WERI-Rb-1 (cell line): ENCODE measurements at regions not wholly inside any gene's neighbourhood (a gene's known extent, or its start where the extent isn't known, plus 50 kb on each side); places are given as distances from the start of the nearest gene placed in this dataset.

Experiments
- DNase-seq: peaks from one replicate; pipeline ENCODE4 v3.0.0-alpha.2; 2020
- H3K27ac ChIP-seq: fragments of 250-450 bp; sonication (Bioruptor Pico); 2 replicates; pipeline ENCODE4 v1.5.1; 2020; ENCODE audit warnings: mild to moderate bottlenecking, moderate library complexity
- H3K27me3 ChIP-seq: fragments of 250-450 bp; sonication (Bioruptor Pico); 2 replicates; pipeline ENCODE4 v1.5.1; 2021; ENCODE audit warnings: mild to moderate bottlenecking, low read depth, moderate library complexity; ENCODE audit not compliant: insufficient read depth, severe bottlenecking
- H3K36me3 ChIP-seq: fragments of 250-450 bp; sonication (Bioruptor Pico); 2 replicates; pipeline ENCODE4 v1.5.1; 2020; ENCODE audit warnings: mild to moderate bottlenecking, moderate library complexity
- H3K4me3 ChIP-seq: 2 replicates; pipeline ENCODE4 v1.5.1; 2011; ENCODE audit warnings: low read depth, mild to moderate bottlenecking, control low read depth, low read length
- H3K9me3 ChIP-seq: fragments of 250-450 bp; sonication (Bioruptor Pico); 2 replicates; pipeline ENCODE4 v1.5.1; 2021; ENCODE audit warnings: mild to moderate bottlenecking, moderate library complexity; ENCODE audit not compliant: severe bottlenecking
- TF ChIP-seq, protein P1 (sequence below): IDR thresholded peaks from 2 replicates; pipeline ENCODE4 v1.5.1; 2011; ENCODE audit warnings: low read depth, mild to moderate bottlenecking, control low read depth, inconsistent platforms, low read length

DNA sequence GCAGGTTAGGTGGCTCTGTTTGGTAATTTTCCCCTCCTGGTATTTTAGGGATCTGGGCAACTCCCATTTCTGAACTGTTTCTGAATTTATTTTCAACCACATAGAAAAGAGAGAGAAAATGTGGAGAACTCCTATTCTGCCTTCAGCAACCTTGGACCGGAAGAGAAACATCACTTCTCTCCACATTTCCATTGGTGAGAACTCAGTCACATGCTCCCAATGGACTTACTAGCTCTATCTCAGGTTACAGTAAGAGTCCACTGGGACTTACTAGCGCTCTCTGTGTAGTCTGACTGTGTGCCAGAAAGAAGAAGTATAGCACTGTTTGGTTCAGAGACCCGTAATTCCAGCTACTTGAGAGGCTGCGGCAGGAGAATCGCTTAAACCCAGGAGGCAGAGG, 383.2 kb downstream of the DUSP6 start:
- no peak for DNase-seq
- Histone ChIP-seq H3K9me3 (no peaks in the 10 kb centered on the region), H3K4me3 (no peak overlapping the region), H3K27me3 (peaks cover 9% of the 10 kb centered on the region), H3K36me3 (no peaks in the 10 kb centered on the region), H3K27ac (no peak overlapping the region)
- TF ChIP-seq, protein P1, sequence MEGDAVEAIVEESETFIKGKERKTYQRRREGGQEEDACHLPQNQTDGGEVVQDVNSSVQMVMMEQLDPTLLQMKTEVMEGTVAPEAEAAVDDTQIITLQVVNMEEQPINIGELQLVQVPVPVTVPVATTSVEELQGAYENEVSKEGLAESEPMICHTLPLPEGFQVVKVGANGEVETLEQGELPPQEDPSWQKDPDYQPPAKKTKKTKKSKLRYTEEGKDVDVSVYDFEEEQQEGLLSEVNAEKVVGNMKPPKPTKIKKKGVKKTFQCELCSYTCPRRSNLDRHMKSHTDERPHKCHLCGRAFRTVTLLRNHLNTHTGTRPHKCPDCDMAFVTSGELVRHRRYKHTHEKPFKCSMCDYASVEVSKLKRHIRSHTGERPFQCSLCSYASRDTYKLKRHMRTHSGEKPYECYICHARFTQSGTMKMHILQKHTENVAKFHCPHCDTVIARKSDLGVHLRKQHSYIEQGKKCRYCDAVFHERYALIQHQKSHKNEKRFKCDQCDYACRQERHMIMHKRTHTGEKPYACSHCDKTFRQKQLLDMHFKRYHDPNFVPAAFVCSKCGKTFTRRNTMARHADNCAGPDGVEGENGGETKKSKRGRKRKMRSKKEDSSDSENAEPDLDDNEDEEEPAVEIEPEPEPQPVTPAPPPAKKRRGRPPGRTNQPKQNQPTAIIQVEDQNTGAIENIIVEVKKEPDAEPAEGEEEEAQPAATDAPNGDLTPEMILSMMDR: no peak

DNA sequence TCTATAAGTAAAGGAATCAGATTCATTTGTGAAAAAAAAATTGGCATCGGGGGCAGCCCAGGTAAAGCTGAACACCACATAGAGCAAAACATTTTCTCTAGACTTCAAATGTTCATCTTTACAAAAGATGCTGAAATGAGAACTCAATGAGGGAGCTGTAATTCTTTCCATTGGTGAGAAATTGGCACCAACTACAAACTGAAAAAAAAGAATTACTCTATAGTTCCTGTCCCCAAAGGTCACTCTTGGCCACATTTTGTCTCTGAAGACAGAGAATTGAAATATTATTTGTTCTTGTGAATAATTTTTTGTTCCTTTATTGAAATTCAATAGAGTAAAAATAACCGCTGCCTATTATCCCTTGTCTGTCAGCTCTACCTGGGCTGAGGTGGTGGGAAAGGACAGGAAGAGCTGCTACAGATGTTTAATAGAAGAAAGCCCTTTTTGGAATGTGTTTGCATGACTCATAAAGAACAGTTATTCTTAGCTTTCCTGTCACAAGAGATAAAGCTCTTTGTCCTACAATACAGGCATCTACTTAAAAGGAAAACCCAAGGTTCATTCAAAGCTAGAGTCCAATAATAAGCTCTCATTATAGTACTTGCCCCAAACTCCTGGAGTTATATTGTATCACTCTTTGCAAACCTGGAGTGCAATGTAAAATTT, 380.1 kb upstream of the KITLG start:
- DNase-seq: no peak
- Histone ChIP-seq H3K27me3 (peaks cover 30% of the 10 kb centered on the region), H3K36me3 (no peaks in the 10 kb centered on the region), H3K27ac (no peak overlapping the region), H3K4me3 (no peak overlapping the region), H3K9me3 (no peaks in the 10 kb centered on the region)
- TF ChIP-seq, protein P1: no peak

DNA sequence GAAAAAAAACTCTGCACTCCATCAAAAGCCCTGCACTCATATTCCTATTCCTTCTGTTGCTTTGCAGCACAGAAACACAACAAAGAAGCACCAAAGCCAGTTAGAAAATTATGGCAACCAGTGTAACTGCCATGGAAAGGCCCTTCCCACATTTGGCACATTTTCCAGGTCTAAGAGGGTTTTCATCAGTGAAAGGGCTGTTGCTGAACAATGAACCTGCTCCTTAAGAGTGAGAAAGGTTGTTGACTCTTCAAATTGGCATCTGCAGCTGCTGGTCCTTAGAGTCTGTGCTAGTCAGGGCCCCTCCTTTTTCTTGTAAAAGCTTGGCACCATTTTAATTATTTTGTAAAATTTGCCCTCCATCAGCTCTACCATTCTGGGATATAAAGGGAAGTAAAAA, 378.7 kb upstream of the KITLG start:
- no peaks in the 10 kb centered on the region for H3K36me3 ChIP-seq
- H3K9me3 ChIP-seq: no peaks in the 10 kb centered on the region
- H3K27me3 ChIP-seq: peaks cover 31% of the 10 kb centered on the region
- DNase-seq: no peak
- no peak overlapping the region for H3K4me3 ChIP-seq
- no peak overlapping the region for H3K27ac ChIP-seq
- TF ChIP-seq, protein P1: no peak

DNA sequence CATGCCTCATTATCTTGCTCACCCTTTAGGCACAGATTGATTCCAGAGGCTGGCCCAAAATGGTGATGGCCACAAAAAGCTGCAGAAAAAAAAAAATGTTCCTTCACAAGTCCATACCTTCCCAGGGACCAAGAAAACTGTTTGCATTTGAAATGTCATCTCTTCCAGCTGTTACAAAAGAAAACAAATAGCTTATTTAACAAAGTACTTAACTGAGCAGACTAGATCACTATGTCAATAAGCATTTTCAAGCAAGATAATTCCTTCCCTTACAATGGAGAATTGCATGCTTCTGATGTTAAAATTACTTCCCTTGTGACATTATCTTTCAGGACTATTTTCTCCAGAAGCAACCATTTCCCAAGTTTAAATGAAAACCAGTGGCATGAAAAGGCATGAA, 377.9 kb upstream of the KITLG start:
- no peaks in the 10 kb centered on the region for H3K9me3 ChIP-seq
- H3K4me3 ChIP-seq: no peak overlapping the region
- DNase-seq: no peak
- H3K36me3 ChIP-seq: no peaks in the 10 kb centered on the region
- no peak overlapping the region for H3K27ac ChIP-seq
- TF ChIP-seq, protein P1: no peak
- peaks cover 36% of the 10 kb centered on the region for H3K27me3 ChIP-seq

DNA sequence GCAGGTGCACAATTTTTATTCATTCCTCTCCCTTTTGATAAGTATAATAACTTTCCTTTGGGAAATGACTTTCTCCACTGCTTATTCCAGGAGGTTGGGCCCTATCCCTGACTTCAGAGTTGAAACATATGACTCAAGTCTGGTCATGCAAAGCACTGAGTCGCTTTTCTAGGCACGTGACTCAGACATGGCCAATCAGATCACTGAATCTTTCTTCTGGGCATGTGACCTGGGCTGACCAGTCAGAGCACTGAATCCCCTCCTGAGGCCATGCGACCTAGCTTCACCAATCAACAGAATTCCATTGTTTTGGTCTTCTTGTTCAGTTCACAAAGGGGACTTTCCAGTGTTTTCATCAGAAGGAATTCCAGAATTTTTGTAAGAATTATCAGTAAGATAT, 377.1 kb upstream of the KITLG start:
- no peak overlapping the region for H3K27ac ChIP-seq
- TF ChIP-seq, protein P1: no peak
- no peak for DNase-seq
- no peak overlapping the region for H3K4me3 ChIP-seq
- H3K27me3 ChIP-seq: peaks cover 40% of the 10 kb centered on the region
- no peaks in the 10 kb centered on the region for H3K9me3 ChIP-seq
- H3K36me3 ChIP-seq: no peaks in the 10 kb centered on the region

DNA sequence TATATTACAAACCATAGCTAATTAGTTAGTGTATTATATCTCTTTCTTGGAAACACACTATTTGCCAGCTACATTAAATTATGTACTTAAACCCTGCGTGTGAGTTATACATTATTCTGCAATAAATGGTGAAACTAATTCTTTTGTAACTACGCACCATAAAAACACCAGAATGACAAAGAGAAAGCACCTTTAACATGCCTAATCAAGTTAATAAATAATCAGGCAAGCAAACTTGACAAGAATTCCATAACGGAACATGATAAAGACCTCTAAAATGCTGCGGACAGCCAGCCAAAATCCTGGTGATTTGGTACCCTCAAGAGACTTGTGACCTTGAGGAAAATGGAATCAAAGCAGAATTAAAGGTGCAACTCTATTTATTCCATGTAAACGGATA, 375.3 kb upstream of the KITLG start:
- TF ChIP-seq, protein P1: no peak
- no peak overlapping the region for H3K27ac ChIP-seq
- peaks cover 41% of the 10 kb centered on the region for H3K27me3 ChIP-seq
- no peak for DNase-seq
- H3K4me3 ChIP-seq: no peak overlapping the region
- no peaks in the 10 kb centered on the region for H3K9me3 ChIP-seq
- no peaks in the 10 kb centered on the region for H3K36me3 ChIP-seq
